ENCODE measurements at regions not wholly inside any gene's neighbourhood (a gene's known extent, or its start where the extent isn't known, plus 50 kb on each side); places are given as distances from the start of the nearest gene placed in this dataset.

DNA sequence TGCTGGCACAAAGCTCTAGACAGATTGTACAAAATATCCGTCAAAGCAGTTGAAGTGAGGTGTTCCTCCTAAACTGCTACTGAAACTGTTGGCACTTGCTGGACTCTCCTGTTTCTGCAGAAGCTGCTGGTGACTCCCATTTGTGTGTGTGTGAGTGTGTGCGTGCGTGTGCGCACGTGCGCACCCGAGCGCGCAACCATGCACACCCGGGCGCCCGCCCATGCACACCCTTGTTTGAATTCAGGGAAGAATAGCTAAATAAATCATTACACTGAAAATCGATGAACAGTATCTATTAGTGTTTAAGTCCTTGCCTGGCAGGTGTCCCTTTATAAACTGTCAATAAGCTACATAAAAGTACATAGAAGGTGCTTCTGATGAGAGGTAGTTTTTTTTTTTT, 156.4 kb upstream of the B3GALT2 start:
- TF ChIP-seq, protein P1, sequence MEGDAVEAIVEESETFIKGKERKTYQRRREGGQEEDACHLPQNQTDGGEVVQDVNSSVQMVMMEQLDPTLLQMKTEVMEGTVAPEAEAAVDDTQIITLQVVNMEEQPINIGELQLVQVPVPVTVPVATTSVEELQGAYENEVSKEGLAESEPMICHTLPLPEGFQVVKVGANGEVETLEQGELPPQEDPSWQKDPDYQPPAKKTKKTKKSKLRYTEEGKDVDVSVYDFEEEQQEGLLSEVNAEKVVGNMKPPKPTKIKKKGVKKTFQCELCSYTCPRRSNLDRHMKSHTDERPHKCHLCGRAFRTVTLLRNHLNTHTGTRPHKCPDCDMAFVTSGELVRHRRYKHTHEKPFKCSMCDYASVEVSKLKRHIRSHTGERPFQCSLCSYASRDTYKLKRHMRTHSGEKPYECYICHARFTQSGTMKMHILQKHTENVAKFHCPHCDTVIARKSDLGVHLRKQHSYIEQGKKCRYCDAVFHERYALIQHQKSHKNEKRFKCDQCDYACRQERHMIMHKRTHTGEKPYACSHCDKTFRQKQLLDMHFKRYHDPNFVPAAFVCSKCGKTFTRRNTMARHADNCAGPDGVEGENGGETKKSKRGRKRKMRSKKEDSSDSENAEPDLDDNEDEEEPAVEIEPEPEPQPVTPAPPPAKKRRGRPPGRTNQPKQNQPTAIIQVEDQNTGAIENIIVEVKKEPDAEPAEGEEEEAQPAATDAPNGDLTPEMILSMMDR (IDR thresholded peaks at IDR 0.05; ENCODE audit: insufficient read depth, low read depth, low read length, missing control alignments), result no peak
- DNase-seq (ENCODE audit: low read depth), result no peak
- H3K4me3 ChIP-seq (ENCODE audit: low read depth, low read length), result no peak overlapping the region

DNA sequence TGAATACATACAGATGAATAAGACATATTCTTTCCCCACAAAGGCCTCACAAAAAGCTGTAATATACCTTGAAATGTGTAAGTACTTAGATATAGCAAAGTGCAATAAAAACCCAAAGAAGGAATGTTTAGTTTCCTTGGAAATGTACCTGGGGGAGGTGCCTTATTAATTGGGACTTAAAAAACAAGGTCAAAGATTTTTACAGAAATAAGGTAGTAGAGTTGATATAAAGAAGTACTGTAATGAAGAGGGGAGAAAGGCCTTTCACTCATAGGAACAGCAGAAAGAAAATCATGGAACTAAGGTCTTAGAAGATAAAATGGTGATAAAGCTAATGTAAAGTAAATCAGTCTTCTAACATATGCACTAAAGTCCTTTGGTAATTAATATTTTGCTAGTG, 153.9 kb upstream of the B3GALT2 start:
- H3K4me3 ChIP-seq (ENCODE audit: low read depth, low read length), result no peak overlapping the region
- TF ChIP-seq, protein P1 (IDR thresholded peaks at IDR 0.05; ENCODE audit: insufficient read depth, low read depth, low read length, missing control alignments), result no peak
- DNase-seq (ENCODE audit: low read depth), result no peak

DNA sequence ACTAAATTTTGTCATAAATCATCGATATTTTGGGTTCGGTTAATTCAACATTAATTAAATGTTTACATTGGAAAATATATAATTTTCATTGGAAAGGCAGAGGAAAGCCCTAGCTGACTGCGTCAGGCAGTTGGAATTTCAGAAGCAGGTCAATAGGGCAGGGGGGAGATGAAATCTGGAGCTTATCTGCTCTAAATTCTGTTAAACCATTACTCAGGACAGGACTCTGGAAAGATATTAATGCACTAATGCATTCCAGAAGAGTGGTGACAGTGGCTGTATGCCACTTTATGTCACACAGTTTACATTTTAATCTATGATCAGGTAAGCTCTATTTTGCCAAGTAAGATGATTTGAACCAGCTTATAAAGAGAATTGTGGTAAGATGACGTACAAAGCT, 153.0 kb upstream of the B3GALT2 start:
- TF ChIP-seq, protein P1 (IDR thresholded peaks at IDR 0.05; ENCODE audit: insufficient read depth, low read depth, low read length, missing control alignments), result no peak
- no peak for DNase-seq (ENCODE audit: low read depth)
- H3K4me3 ChIP-seq (ENCODE audit: low read depth, low read length), result no peak overlapping the region

DNA sequence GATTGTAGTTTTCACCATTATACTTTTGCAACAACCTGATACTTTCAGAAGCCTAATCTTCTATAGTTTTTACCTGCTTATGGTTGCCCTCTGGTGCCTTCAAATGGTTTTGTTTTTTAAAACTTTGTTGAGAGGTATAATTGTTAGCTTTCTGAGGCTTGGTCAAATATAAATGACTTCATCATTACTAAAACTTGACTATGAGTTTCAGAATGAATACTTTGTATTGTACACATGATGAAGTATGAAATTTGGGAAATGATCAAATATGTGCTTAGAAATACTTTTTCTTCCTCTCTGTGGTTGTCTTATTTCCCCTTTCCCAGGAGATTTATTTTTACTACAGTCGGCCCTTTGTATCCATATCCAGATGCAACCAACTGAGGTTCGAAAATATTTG, 151.8 kb upstream of the B3GALT2 start:
- peak; percentile 22 for DNase-seq (ENCODE audit: low read depth)
- TF ChIP-seq, protein P1 (IDR thresholded peaks at IDR 0.05; ENCODE audit: insufficient read depth, low read depth, low read length, missing control alignments), result no peak
- H3K4me3 ChIP-seq (ENCODE audit: low read depth, low read length), result no peak overlapping the region

DNA sequence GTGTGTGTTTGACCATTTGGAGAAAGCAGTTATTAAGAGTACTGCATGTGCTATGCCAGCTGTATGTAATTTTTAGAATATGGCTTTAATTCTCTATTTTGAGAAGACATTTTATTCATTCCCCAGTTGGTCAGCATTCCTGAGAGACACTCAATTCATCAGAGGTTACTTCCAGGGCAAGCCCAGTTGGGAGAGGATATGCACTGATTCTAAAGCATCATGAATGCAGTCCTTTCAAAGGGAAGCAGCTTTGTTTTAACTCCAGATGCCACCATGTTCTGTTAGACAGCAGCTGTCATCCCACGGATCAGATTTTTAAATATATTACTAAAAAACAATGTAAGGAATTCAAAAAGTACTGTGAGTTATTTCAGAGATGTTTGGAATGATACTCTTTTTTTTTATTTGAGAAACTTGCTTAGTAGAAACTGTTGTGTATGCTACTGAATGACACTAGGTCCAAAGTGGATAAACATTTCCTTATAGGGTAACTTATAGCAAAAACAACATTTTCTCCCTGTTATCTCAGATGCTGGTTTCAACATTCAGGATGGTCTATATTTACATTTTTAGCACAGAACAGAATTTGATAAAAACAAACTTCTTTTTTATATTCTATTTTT, 149.5 kb upstream of the B3GALT2 start:
- DNase-seq (ENCODE audit: low read depth), result no peak
- TF ChIP-seq, protein P1 (IDR thresholded peaks at IDR 0.05; ENCODE audit: insufficient read depth, low read depth, low read length, missing control alignments), result no peak
- no peak overlapping the region for H3K4me3 ChIP-seq (ENCODE audit: low read depth, low read length)

DNA sequence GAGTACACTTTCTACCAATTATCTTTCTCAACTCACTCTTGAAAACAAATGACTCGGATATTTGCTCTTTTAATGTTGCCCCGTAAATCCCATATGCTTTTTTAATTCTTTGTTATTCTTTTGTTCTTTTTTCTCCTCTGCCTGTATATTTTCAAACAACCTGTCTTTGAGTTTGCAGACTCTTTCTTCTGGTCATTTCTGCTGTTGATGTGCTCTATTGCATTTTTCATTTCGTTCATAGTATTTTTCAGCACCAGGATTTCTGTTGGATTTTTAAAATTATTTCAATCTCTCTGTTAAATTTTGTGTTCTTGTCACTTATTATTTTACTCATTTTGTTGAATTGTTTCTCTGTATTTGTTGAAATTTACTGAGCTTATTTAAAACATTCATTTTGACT, 146.8 kb upstream of the B3GALT2 start:
- no peak overlapping the region for H3K4me3 ChIP-seq (ENCODE audit: low read depth, low read length)
- TF ChIP-seq, protein P1 (IDR thresholded peaks at IDR 0.05; ENCODE audit: insufficient read depth, low read depth, low read length, missing control alignments), result no peak
- no peak for DNase-seq (ENCODE audit: low read depth)

DNA sequence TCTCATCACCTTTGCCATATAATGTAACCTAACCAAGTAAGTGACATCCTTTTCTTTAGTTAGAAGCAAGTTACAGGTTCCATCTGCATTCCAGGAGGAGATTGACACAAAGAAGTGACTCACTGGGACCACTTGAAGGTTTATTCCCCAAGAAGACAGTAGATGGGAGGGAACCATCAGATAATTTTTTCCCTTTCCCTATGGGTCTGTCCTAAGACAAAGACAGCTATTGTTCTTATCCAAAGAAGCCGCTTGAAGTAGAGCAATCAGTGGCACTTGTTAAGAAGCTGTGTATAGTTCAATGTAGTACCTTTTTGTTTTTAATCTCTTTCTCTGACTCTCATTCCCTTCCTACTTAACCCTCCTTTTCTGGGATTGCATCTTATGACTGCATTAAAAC, 139.9 kb upstream of the B3GALT2 start:
- H3K4me3 ChIP-seq (ENCODE audit: low read depth, low read length), result no peak overlapping the region
- TF ChIP-seq, protein P1 (IDR thresholded peaks at IDR 0.05; ENCODE audit: insufficient read depth, low read depth, low read length, missing control alignments), result no peak
- no peak for DNase-seq (ENCODE audit: low read depth)
